SK-N-SH (cell line): ENCODE measurements at regions not wholly inside any gene's neighbourhood (a gene's known extent, or its start where the extent isn't known, plus 50 kb on each side); places are given as distances from the start of the nearest gene placed in this dataset.

Experiments
- EP300 ChIP-seq, 2 experiments: IDR thresholded peaks; 2 replicates each; pipeline versions ENCODE4 v1.4.0 to v1.6.1; 2012; ENCODE audit warnings: borderline replicate concordance in 1 of 2, low read depth in 1 of 2, low read length in 1 of 2
- EZH2phosphoT487 ChIP-seq: fragments of 200-600 bp; sonication (generic); IDR thresholded peaks from 2 replicates; pipeline ENCODE4 v1.6.1; 2017; ENCODE audit warnings: low read depth, mixed run types, mild to moderate bottlenecking, antibody characterized with exemption, moderate library complexity, borderline replicate concordance
- FOXM1 ChIP-seq: IDR thresholded peaks from 2 replicates; pipeline ENCODE4 v1.4.0; 2012; ENCODE audit warnings: low read depth, mild to moderate bottlenecking
- PBX3 ChIP-seq: IDR thresholded peaks from 2 replicates; pipeline ENCODE4; 2012
- POLR2AphosphoS5 ChIP-seq: IDR thresholded peaks from 2 replicates; pipeline ENCODE4 v1.6.1; 2012; ENCODE audit warnings: low read depth, low read length
- RAD21 ChIP-seq: IDR thresholded peaks from 2 replicates; pipeline ENCODE4 v1.6.1; 2012; ENCODE audit warnings: mild to moderate bottlenecking, low read length
- RFX5 ChIP-seq: IDR thresholded peaks from 2 replicates; pipeline ENCODE4 v1.6.1; 2012; ENCODE audit warnings: mild to moderate bottlenecking, improper control_type of control experiment, low read length
- RXRA ChIP-seq: IDR thresholded peaks from 2 replicates; pipeline ENCODE4 v1.4.0; 2012; ENCODE audit warnings: low read depth, mild to moderate bottlenecking, borderline replicate concordance
- SIN3A ChIP-seq: IDR thresholded peaks from 2 replicates; pipeline ENCODE4 v1.6.1; 2012; ENCODE audit warnings: low read depth, mild to moderate bottlenecking, low read length, moderate library complexity, borderline replicate concordance
- TAF1 ChIP-seq: IDR thresholded peaks from 2 replicates; pipeline ENCODE4 v1.6.1; 2012; ENCODE audit warnings: low read depth, mild to moderate bottlenecking, low read length, moderate library complexity, borderline replicate concordance
- TCF12 ChIP-seq: IDR thresholded peaks from 2 replicates; pipeline ENCODE4 v1.4.0; 2012
- YY1 ChIP-seq: IDR thresholded peaks from 2 replicates; pipeline ENCODE4 v1.4.0; 2012; ENCODE audit warnings: low read depth, mild to moderate bottlenecking
- TF ChIP-seq, protein P1 (sequence below): fragments of 200-600 bp; sonication (generic); IDR thresholded peaks from 2 replicates; pipeline ENCODE4 v1.6.1; 2017; ENCODE audit warnings: antibody characterized with exemption, mild to moderate bottlenecking, moderate library complexity

DNA sequence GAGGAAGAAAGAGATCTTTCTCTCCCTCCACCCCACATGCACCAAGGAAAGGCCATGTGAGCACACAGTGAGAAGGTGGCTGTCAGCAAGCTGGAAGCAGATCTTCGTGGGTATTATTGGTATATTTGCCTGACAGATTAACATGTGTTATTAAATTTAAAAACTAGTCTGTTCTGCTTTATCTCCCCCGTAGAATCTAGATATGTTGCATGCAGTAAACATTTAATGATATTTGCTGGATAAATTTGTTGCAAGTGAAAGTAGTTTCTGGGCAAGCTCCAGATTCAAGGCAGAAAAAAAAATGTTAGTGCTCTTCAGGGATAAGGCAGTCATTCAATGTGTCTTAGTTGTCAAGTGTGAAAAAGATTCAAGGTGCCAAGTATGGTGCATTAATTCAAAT lies 215.0 kb upstream of the TAS2R1 start:
- TF ChIP-seq YY1 (no peak), TAF1 (no peak), TCF12 (no peak), PBX3 (no peak), RAD21 (no peak), POLR2AphosphoS5 (no peak), SIN3A (no peak), RXRA (no peak), EZH2phosphoT487 (no peak), RFX5 (no peak), EP300 (IDR thresholded peaks at IDR 0.05; ENCODE audit: borderline replicate concordance in 1 of 2, low read depth in 1 of 2, low read length in 1 of 2) (peak in 1 of 2 experiments; percentile 63; a peak in 1 of 4 replicates), FOXM1 (no peak)
- TF ChIP-seq, protein P1, sequence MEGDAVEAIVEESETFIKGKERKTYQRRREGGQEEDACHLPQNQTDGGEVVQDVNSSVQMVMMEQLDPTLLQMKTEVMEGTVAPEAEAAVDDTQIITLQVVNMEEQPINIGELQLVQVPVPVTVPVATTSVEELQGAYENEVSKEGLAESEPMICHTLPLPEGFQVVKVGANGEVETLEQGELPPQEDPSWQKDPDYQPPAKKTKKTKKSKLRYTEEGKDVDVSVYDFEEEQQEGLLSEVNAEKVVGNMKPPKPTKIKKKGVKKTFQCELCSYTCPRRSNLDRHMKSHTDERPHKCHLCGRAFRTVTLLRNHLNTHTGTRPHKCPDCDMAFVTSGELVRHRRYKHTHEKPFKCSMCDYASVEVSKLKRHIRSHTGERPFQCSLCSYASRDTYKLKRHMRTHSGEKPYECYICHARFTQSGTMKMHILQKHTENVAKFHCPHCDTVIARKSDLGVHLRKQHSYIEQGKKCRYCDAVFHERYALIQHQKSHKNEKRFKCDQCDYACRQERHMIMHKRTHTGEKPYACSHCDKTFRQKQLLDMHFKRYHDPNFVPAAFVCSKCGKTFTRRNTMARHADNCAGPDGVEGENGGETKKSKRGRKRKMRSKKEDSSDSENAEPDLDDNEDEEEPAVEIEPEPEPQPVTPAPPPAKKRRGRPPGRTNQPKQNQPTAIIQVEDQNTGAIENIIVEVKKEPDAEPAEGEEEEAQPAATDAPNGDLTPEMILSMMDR: no peak
